Upper lobe of left lung (tissue), 4 donors: ENCODE measurements at regions not wholly inside any gene's neighbourhood (a gene's known extent, or its start where the extent isn't known, plus 50 kb on each side); places are given as distances from the start of the nearest gene placed in this dataset.

Experiments used
- CTCF ChIP-seq, 6 experiments: fragments of 450-650 bp in 4 of 6; fragments of 200-600 bp in 2 of 6; sonication (generic) in 2 of 6; IDR thresholded peaks; one replicate each; pipeline ENCODE4 v1.5.1; 2016 to 2019; ENCODE audit warnings: antibody characterized with exemption in 6 of 6
- POLR2A ChIP-seq, 4 donors: fragments of 450-650 bp; IDR thresholded peaks; one replicate each; pipeline ENCODE4 v1.5.1; 2016 to 2017; ENCODE audit warnings: antibody characterized with exemption in 4 of 4, mild to moderate bottlenecking in 2 of 4
- POLR2AphosphoS5 ChIP-seq, 2 donors: sonication (generic); formaldehyde crosslinking; IDR thresholded peaks; one replicate each; pipeline ENCODE4 v1.5.1; 2017; ENCODE audit warnings: antibody characterized with exemption in 2 of 2

- TF ChIP-seq POLR2A (IDR thresholded peaks at IDR 0.05) (no peak), POLR2AphosphoS5 (IDR thresholded peaks at IDR 0.05) (no peak), CTCF (IDR thresholded peaks at IDR 0.05) (no peak)
These were observed 373.5 kb downstream of the UQCRFS1 start for GRCh38 chr19:28839455-28839854.
